Endothelial cell (in vitro differentiated cells): ENCODE measurements at regions not wholly inside any gene's neighbourhood (a gene's known extent, or its start where the extent isn't known, plus 50 kb on each side); places are given as distances from the start of the nearest gene placed in this dataset.

ENCODE experiments used
- DNase-seq: peaks from one replicate; pipeline ENCODE4 v3.0.0; 2021; ENCODE audit warnings: low spot score
- H3K27ac Mint-ChIP-seq: one replicate; pipeline ENCODE4 v1.8.0; 2021; ENCODE audit warnings: mixed read lengths, inconsistent platforms; ENCODE audit not compliant: unreplicated experiment
- H3K27me3 Mint-ChIP-seq: one replicate; pipeline ENCODE4 v1.8.0; 2021; ENCODE audit warnings: mild to moderate bottlenecking, moderate library complexity, mixed read lengths, inconsistent platforms; ENCODE audit not compliant: unreplicated experiment
- H3K36me3 Mint-ChIP-seq: one replicate; pipeline ENCODE4 v1.8.0; 2021; ENCODE audit warnings: mild to moderate bottlenecking, low read depth, mixed read lengths, inconsistent platforms; ENCODE audit not compliant: unreplicated experiment
- H3K4me1 Mint-ChIP-seq: one replicate; pipeline ENCODE4 v1.8.0; 2021; ENCODE audit warnings: mild to moderate bottlenecking, mixed read lengths, inconsistent platforms; ENCODE audit not compliant: unreplicated experiment
- H3K4me3 Mint-ChIP-seq: one replicate; pipeline ENCODE4 v1.8.0; 2021; ENCODE audit warnings: mild to moderate bottlenecking, mixed read lengths, inconsistent platforms; ENCODE audit not compliant: unreplicated experiment
- H3K9me3 Mint-ChIP-seq: one replicate; pipeline ENCODE4 v1.8.0; 2021; ENCODE audit warnings: mixed read lengths, inconsistent platforms; ENCODE audit not compliant: unreplicated experiment
- TF ChIP-seq, protein P1 (sequence below): fragments of 200-600 bp; sonication (generic); IDR thresholded peaks from one replicate; pipeline ENCODE4 v1.5.0; 2021; ENCODE audit warnings: antibody characterized with exemption; ENCODE audit not compliant: unreplicated experiment

DNA sequence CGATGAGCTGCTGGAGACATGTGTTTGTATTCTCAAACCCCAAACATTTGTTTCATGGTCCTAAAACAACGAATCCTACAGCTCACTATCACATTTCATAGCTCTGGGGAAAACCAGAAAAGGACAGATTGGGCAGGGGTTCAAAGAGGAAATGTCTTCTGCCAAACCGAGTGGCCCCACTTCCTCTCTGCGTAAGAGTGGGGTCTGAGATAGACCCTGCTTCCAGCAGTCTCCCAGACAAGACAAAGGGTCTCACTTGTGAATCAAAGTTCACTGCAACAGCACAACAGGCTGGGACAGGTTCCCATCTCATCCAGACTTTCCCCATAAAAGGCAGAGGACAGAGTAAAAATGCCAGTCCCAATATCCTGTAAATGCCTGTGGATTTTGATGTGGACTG, 276.2 kb upstream of the SLC24A2 start:
- Mint-ChIP-seq H3K27me3 (no peaks in the 10 kb centered on the region), H3K4me3 (no peak overlapping the region), H3K27ac (no peak overlapping the region), H3K4me1 (peaks cover 7% of the 10 kb centered on the region), H3K36me3 (no peaks in the 10 kb centered on the region), H3K9me3 (no peaks in the 10 kb centered on the region)
- TF ChIP-seq, protein P1, sequence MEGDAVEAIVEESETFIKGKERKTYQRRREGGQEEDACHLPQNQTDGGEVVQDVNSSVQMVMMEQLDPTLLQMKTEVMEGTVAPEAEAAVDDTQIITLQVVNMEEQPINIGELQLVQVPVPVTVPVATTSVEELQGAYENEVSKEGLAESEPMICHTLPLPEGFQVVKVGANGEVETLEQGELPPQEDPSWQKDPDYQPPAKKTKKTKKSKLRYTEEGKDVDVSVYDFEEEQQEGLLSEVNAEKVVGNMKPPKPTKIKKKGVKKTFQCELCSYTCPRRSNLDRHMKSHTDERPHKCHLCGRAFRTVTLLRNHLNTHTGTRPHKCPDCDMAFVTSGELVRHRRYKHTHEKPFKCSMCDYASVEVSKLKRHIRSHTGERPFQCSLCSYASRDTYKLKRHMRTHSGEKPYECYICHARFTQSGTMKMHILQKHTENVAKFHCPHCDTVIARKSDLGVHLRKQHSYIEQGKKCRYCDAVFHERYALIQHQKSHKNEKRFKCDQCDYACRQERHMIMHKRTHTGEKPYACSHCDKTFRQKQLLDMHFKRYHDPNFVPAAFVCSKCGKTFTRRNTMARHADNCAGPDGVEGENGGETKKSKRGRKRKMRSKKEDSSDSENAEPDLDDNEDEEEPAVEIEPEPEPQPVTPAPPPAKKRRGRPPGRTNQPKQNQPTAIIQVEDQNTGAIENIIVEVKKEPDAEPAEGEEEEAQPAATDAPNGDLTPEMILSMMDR, result no peak
- DNase-seq, result no peak

DNA sequence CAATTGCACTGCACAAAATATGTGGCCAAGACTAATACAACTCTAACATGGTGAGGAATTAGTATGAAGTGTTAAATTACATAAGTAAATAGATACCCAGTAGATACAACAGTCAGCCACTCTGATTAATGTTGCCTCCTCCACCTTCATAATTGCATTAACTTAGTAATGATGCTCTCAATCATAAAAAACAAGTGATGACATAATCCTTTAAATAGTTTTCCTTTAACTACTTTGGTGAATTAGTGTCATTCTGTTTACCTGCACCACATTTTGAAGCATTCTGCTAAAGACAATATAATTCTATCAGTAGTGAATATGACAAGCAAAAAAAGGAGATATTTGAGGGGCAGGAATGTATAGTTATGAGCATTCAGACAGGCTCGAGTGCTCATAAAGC, 265.9 kb upstream of the SLC24A2 start:
- Mint-ChIP-seq H3K4me3 (no peak overlapping the region), H3K36me3 (no peaks in the 10 kb centered on the region), H3K4me1 (peaks cover 3% of the 10 kb centered on the region), H3K27me3 (peaks cover 3% of the 10 kb centered on the region), H3K27ac (no peak overlapping the region), H3K9me3 (no peaks in the 10 kb centered on the region)
- DNase-seq, result no peak
- TF ChIP-seq, protein P1, result no peak

GRCh38 chr9:20048985-20049384, 260.1 kb upstream of the SLC24A2 start:
- no peaks in the 10 kb centered on the region for H3K9me3 Mint-ChIP-seq
- H3K4me3 Mint-ChIP-seq, result no peak overlapping the region
- H3K27me3 Mint-ChIP-seq, result peaks cover 3% of the 10 kb centered on the region
- TF ChIP-seq, protein P1, result no peak
- H3K27ac Mint-ChIP-seq, result peak overlapping the region; percentile 11
- no peaks in the 10 kb centered on the region for H3K36me3 Mint-ChIP-seq
- DNase-seq, result no peak
- H3K4me1 Mint-ChIP-seq, result peaks cover 8% of the 10 kb centered on the region

DNA sequence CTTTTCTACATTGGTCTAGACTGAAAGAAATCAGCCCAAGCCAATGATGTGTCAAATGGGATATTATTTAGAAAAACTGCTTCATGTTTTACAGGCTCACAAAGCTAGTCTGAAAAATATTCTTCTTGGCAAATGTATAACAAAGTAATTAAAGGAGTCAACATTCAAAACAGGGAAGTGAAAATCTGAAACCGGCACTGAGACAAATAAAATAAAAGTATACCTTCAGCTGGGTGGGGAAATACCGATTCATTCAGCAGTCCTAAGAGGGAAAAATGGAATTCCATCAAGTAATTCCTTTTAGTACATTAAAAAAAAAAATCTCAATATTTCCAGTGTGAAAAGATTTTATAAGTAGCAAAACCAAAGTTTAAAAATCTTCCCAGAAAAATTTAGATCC, 259.6 kb upstream of the SLC24A2 start:
- Mint-ChIP-seq H3K9me3 (no peaks in the 10 kb centered on the region), H3K27ac (no peak overlapping the region), H3K4me1 (peaks cover 8% of the 10 kb centered on the region), H3K27me3 (peaks cover 2% of the 10 kb centered on the region), H3K36me3 (no peaks in the 10 kb centered on the region), H3K4me3 (no peak overlapping the region)
- TF ChIP-seq, protein P1, result no peak
- DNase-seq, result no peak

DNA sequence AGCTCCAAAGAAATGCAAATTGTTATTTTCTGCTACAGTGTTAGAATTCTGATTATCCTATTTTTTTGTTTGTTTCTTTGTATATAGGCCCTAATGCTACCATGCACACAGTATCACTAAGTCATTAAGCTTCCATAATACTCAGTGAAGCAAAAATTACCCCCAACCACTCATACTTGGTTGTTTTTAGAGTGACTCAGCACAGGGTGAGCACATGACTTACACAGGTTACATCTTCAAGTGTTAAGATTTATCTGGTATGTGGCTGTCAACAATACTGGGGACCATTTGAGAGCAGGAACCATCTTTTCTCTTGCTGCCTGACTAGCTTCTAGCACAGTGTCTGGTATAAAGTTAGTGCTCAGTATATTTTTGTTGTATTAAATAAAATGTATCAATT, 255.8 kb upstream of the SLC24A2 start:
- DNase-seq, result no peak
- TF ChIP-seq, protein P1, result no peak
- H3K27ac Mint-ChIP-seq, result no peak overlapping the region
- H3K36me3 Mint-ChIP-seq, result no peaks in the 10 kb centered on the region
- no peaks in the 10 kb centered on the region for H3K27me3 Mint-ChIP-seq
- no peaks in the 10 kb centered on the region for H3K9me3 Mint-ChIP-seq
- H3K4me1 Mint-ChIP-seq, result peaks cover 11% of the 10 kb centered on the region
- H3K4me3 Mint-ChIP-seq, result no peak overlapping the region
